ENCODE measurements at regions not wholly inside any gene's neighbourhood (a gene's known extent, or its start where the extent isn't known, plus 50 kb on each side); places are given as distances from the start of the nearest gene placed in this dataset.
A peak's percentile ranks its signal among the peaks of the same experiment; 100 is the strongest.

- ChIA-PET CTCF (interaction anchor here (1.2 to 2.9 kb wide), 6 partner anchors 10 to 770 kb away, joined by 3 to 22 read pairs (median 4); no protein-coding TSS in a partner anchor), POLR2A (no interaction called here)
- BruUV-seq (replicated peaks), result no TSS peak
- Histone ChIP-seq H3K9me3 (replicated peaks; ENCODE audit: control insufficient read depth, insufficient read depth, low read length) (no peaks in the 10 kb centered on the region), H3K27ac (ENCODE audit: insufficient read depth, low read depth, low read length) (no peak overlapping the region), H3K36me3 (ENCODE audit: control insufficient read depth in 2 of 2, extremely low read depth in 1 of 2, insufficient read depth in 2 of 2, low read length in 2 of 2) (no peaks in the 10 kb centered on the region), H3K4me2 (ENCODE audit: insufficient read depth, low read length) (no peak overlapping the region), H2AFZ (ENCODE audit: low read depth, low read length) (no peak overlapping the region), H3K4me3 (replicated peaks in 1 of 3; ENCODE audit: insufficient read depth in 1 of 3, low read depth in 1 of 3, low read length in 3 of 3) (no peak overlapping the region), H3K9me1 (replicated peaks; ENCODE audit: control insufficient read depth, extremely low read depth, insufficient read depth, low read length) (no peaks in the 10 kb centered on the region), H4K20me1 (replicated peaks; ENCODE audit: control insufficient read depth, extremely low read depth, insufficient read depth, low read length) (no peaks in the 10 kb centered on the region), H3K27me3 (ENCODE audit: control insufficient read depth in 2 of 2, insufficient read depth in 2 of 2, low read length in 2 of 2) (peaks cover 5 to 9% of the 10 kb centered on the region in 2 experiments), H3K9ac (replicated peaks; ENCODE audit: extremely low read depth, insufficient read depth, low read length) (no peak overlapping the region), H3K79me2 (ENCODE audit: control insufficient read depth, insufficient read depth, low read length) (no peaks in the 10 kb centered on the region), H3K4me1 (ENCODE audit: control insufficient read depth, extremely low read depth, insufficient read depth, low read length) (no peaks in the 10 kb centered on the region)
- TF ChIP-seq JUN (IDR thresholded peaks at IDR 0.05; ENCODE audit: borderline replicate concordance, insufficient read depth, insufficient read length, low read depth), result no peak
- dilution Hi-C loops (cut with MboI; ENCODE audit: extremely low pct_ligation_motif_present, low sequenced_read_pairs), result no loop called here
- DNase-seq (ENCODE audit: low read depth, low spot score) (no peak), FAIRE-seq (peak; percentile 35)
- intact Hi-C loops (cut with micrococcal nuclease), result loop anchor here (2.0 to 10.0 kb wide), 4 partner anchors 517 to 765 kb away; no protein-coding TSS in a partner anchor
Observed at GRCh38 chr12:24011927-24012507, 62.5 kb upstream of the SOX5 start.

- Histone ChIP-seq H2AFZ (ENCODE audit: low read depth, low read length) (no peak overlapping the region), H3K4me2 (ENCODE audit: insufficient read depth, low read length) (no peak overlapping the region), H3K4me1 (ENCODE audit: control insufficient read depth, extremely low read depth, insufficient read depth, low read length) (no peaks in the 10 kb centered on the region), H3K9ac (replicated peaks; ENCODE audit: extremely low read depth, insufficient read depth, low read length) (no peak overlapping the region), H3K4me3 (replicated peaks in 1 of 3; ENCODE audit: insufficient read depth in 1 of 3, low read depth in 1 of 3, low read length in 3 of 3) (no peak overlapping the region), H3K27ac (ENCODE audit: insufficient read depth, low read depth, low read length) (no peak overlapping the region), H4K20me1 (replicated peaks; ENCODE audit: control insufficient read depth, extremely low read depth, insufficient read depth, low read length) (no peaks in the 10 kb centered on the region), H3K27me3 (ENCODE audit: control insufficient read depth in 2 of 2, insufficient read depth in 2 of 2, low read length in 2 of 2) (no peaks in the 10 kb centered on the region), H3K79me2 (ENCODE audit: control insufficient read depth, insufficient read depth, low read length) (no peaks in the 10 kb centered on the region), H3K9me1 (replicated peaks; ENCODE audit: control insufficient read depth, extremely low read depth, insufficient read depth, low read length) (no peaks in the 10 kb centered on the region), H3K36me3 (ENCODE audit: control insufficient read depth in 2 of 2, extremely low read depth in 1 of 2, insufficient read depth in 2 of 2, low read length in 2 of 2) (no peaks in the 10 kb centered on the region), H3K9me3 (replicated peaks; ENCODE audit: control insufficient read depth, insufficient read depth, low read length) (no peaks in the 10 kb centered on the region)
- ChIA-PET CTCF (no interaction called here), POLR2A (no interaction called here)
- BruUV-seq (replicated peaks), result no TSS peak
- intact Hi-C loops (cut with micrococcal nuclease), result no loop called here
- DNase-seq (ENCODE audit: low read depth, low spot score) (no peak), FAIRE-seq (no peak)
- dilution Hi-C loops (cut with MboI; ENCODE audit: extremely low pct_ligation_motif_present, low sequenced_read_pairs), result no loop called here
- TF ChIP-seq GATA2 (IDR thresholded peaks at IDR 0.05; ENCODE audit: insufficient read depth, insufficient read length, low read depth, low read length), result no peak
- TF ChIP-seq POLR2A (IDR thresholded peaks at IDR 0.05; ENCODE audit: low read depth, low read length), result no peak
- TF ChIP-seq EZH2 (IDR thresholded peaks at IDR 0.05; ENCODE audit: borderline replicate concordance, low read depth, low read length, severe bottlenecking), result no peak
- no peak for TF ChIP-seq FOS (IDR thresholded peaks at IDR 0.05; ENCODE audit: borderline replicate concordance, insufficient read depth, low read length)
- TF ChIP-seq CTCF (IDR thresholded peaks at IDR 0.05; ENCODE audit: extremely low read depth in 1 of 2, insufficient read depth in 1 of 2, low read depth in 1 of 2, low read length in 2 of 2), result no peak
- no peak for TF ChIP-seq POLR2AphosphoS5 (IDR thresholded peaks at IDR 0.05; ENCODE audit: insufficient read depth, low read depth, low read length)
- TF ChIP-seq JUN (IDR thresholded peaks at IDR 0.05; ENCODE audit: borderline replicate concordance, insufficient read depth, insufficient read length, low read depth), result no peak
- no peak for TF ChIP-seq MAX (IDR thresholded peaks at IDR 0.05; ENCODE audit: insufficient read depth, insufficient read length)
- no peak for TF ChIP-seq MYC (IDR thresholded peaks at IDR 0.05; ENCODE audit: low read depth, low read length)
Observed at GRCh38 chr12:24008166-24008565, 58.7 kb upstream of the SOX5 start.
